T47D (cell line): ENCODE measurements at regions not wholly inside any gene's neighbourhood (a gene's known extent, or its start where the extent isn't known, plus 50 kb on each side); places are given as distances from the start of the nearest gene placed in this dataset.

Experiments
- DNase-seq, 2 experiments: peaks; one replicate each; pipeline versions ENCODE4 v3.0.0 to v3.0.0-alpha.2; 2011 to 2012; ENCODE audit warnings: low read depth in 1 of 2, low spot score in 1 of 2
- JUND ChIP-seq: IDR thresholded peaks from 2 replicates; pipeline ENCODE4 v1.6.1; 2012; ENCODE audit warnings: low read depth
- in situ Hi-C: cut with HindIII; loops from 2 replicates; pipeline ENCODE4 v1.10.0; 2016; ENCODE audit warnings: low sequenced_read_pairs, low pct_unique_long_range_greater_than_20kb

DNA sequence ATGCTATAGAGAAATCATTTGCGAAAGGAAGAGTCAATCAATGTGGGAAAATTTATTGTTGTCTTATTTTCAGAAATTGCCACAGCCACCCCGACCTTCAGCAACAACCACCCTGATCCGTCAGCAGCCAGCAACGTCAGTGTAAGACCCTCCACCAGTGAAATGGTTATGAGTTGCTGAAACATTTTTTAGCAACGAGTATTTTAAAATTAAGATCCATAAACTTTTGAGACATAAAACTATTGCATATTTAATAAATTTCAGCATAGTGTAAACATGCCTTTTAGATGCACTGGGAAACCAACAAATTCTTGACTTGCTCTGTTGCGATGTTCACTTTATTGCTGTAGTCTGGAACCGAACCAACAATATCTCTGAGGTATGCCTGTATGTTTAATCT is 887.9 kb downstream of the DCDC2C start:
- in situ Hi-C loops, result no loop called here
- TF ChIP-seq JUND, result no peak
- no peak for DNase-seq

DNA sequence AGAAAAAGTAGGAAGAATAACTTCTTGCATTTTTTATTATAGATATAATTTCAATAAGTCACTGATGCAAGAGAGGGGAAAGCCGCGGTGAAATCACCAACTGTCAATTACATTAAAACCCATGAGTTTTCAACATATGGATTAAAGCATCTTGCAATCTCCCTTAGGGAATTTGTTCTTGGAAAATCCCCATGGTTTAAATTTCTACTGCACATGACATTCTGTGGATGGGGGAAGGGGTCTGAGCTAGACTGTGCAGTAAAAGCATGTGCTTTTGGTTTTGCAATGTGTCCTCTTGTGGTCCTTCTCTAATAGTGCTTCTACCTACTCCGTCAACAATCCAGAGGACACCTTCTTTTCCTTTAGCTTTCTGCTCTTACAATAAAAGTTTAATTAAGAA is 894.0 kb downstream of the DCDC2C start:
- TF ChIP-seq JUND, result no peak
- in situ Hi-C loops, result no loop called here
- no peak for DNase-seq

DNA sequence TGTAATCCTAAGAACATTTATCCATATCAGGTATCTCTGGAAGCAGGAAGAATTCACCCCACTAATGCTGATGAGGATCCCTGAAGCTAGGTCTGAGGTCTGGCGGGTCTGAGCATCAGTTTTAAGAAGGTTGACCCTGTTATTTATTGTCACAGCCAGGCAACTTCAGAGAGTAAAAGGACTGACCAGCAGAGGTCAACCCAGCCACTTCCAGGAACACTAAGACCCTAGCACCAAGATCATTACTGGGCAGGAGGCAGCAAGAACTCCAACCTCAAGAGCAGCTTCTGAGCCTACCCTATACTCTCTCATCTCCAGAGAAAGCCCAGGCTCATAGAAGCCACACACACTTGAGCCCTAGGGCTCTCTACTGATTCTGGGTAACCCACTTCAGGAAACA is 901.4 kb downstream of the DCDC2C start:
- DNase-seq, result no peak
- TF ChIP-seq JUND, result no peak
- in situ Hi-C loops, result no loop called here

DNA sequence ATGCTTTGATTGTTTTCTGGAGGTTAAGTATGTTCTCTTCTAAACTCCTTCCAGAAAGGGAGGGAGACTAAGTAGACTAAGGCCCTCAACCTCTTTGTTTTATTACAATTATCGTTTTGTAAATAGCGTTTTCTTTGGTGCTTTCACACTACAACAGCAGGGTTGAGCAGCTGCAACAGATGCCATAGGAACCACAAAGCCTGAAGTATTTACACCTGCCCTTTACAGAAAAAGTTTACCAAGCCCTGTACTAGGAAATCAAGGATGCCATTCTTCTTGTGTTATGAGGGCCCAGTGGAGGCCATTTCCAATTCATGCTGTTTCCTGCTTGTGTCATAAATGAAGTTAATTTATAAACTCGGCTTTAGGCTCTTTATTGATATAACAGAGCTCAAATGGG is 914.8 kb downstream of the DCDC2C start:
- in situ Hi-C loops, result no loop called here
- no peak for DNase-seq
- TF ChIP-seq JUND, result no peak

DNA sequence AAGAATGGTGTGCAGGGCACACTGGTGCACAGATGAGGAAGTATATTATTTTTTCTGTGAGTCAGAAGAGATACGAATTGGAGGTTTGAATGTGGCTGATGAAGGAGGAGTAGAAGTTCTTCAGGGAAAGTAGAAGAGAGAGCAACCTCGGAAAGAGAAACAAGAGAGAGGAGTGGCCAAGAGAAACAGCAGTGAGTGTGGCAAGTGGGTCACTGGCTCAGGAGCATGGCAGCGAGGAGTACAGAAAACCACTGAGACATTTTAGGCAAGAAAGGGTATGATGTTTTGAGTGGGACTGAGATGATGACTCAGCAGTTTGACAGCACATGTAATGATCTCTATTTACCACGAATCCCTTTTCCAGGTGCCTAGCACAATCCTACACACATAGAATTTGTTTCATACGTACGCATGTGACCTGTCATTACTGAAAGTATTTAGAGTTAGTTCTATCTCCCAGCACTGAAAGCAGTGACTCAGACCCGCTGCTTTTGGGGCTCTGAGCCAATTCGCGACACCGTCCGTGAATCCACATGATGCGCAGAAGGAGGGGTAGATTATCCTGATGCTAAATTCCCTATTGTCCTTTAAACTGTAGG is 915.4 kb downstream of the DCDC2C start:
- in situ Hi-C loops, result no loop called here

DNA sequence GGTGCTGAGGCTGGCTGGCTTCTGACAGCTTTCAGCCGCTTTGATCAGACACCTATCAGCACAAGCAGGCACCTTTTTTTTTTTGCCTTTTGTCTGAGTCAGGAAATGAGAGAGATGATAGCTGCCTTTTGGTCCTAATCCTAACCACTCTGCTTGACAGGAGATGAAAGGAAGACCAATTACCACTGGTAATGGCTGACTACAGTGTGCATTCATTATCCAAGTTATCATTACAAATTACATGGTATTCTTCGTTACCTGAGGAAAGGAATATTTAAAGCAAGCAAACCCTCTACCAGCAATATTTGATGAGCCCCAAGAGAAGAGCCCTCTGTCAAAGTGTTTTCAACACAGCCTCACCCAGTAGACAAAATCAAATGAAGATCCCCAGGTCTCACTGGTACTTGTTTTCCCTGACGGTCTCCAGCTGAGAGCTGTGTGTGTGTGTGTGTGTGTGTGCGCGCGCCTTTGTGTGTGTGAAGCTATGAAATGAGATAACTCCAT is 925.7 kb downstream of the DCDC2C start:
- no peak for DNase-seq
- no peak for TF ChIP-seq JUND
- in situ Hi-C loops, result no loop called here

More for the DNA sequence above, 915.4 kb downstream of the DCDC2C start:
- TF ChIP-seq JUND, result no peak
- DNase-seq, result no peak

DNA sequence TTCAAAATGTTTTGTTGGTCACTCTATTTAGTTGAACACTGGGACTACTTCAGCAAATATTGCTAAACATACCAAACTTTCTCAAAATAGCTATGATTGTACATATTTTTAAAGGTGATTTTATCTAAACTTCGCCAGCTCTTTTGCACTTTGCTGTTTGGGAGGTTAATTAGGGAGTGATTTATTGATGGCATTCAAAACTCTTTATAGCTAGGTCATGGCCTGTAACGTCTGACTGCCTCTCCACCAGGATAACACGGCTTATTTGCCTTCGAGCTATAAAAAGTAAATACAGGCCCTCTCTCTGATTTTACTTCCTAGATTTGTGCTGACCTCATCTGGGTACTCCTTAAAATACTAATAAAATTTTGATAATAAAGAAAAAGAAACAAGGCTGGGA is 931.9 kb downstream of the DCDC2C start:
- in situ Hi-C loops, result no loop called here
- TF ChIP-seq JUND, result no peak
- no peak for DNase-seq

DNA sequence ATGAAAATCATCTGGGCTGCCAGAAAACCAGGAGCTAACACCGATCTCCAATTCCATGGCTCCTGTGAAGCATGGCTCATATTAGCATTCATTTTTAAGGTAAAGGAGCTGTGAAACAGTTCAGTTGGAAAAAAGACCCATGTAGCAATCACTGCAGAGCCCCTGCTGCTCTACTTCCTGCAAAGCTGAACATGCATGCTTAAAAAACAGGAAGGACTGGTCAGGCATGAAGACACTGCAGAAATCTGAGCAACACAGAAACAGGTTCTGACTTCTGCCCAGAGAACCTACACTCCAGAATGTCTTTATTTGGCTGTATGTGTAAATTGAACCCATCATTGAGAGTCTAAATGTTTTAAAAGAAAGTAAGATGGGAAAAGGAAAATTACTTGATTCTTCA is 950.6 kb downstream of the DCDC2C start:
- no peak for TF ChIP-seq JUND
- in situ Hi-C loops, result no loop called here
- peak in 1 of 2 experiments; percentile 49 for DNase-seq

DNA sequence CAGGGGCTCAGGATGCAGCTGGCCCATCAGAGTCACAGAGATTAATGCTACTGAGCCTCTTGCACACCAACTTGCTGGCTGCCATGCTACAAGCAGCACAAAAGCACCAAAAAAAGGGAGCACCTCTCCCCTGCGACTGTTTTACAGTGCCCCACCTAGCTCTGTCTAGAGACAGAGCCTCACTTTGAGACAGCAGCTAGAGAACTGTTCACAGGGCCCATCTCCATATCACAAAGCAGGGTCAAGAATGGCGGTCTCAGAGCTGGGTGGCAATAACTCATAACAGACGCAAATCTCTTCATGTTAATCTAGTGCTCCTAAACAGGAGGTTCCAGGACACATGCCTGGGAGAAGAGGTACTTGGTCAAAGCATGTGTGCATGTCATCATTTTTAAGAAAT is 953.0 kb downstream of the DCDC2C start:
- DNase-seq, result no peak
- TF ChIP-seq JUND, result no peak
- in situ Hi-C loops, result no loop called here

DNA sequence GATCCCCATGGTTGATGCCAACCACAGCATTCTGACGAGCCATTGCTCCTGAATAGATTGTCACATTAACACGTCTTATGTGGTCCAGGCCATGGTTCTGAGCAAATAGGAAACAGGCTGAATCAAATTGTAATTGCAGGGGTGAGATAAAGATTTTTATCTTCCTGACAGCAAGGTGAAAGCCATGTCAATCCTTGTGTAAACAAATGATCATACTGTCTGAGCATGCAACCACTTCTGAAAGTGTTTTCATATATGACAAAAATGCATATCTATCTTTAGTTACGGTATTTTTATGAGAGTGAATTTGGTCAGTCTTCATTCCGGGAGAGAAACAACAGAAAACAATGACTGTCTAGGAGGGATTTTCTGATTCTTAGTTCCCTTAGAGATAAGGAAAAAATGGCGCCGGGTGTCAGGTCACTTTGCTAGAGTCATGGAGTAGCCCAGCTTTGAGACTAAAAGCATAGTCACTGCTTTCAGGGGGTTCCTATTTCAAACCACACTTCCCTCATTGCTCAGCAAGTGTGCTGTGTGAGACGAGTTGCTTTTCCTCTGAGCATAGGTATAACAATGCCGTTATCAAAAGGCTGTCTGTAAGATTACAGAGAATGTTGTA is 958.9 kb downstream of the DCDC2C start:
- in situ Hi-C loops, result no loop called here
- no peak for DNase-seq
- TF ChIP-seq JUND, result no peak

DNA sequence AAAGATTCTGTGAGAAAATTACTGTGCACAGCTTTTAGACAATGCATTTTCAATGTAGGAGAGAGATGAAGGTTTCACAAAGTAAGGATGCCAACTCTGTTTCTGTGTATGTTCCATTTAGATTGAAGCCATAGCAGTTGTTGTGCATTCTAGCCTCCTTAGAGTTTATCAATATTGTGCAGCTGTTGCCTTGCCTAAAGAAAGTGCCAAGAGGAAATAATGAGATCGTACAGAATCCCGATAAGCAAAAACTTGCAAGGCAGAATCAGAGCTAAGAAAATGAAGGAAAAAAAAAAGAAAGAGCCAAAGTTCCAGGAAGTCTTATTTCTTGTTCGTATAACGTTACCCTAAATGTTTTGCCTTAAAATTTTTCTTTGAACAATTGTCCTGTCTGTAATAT is 965.0 kb downstream of the DCDC2C start:
- no peak for TF ChIP-seq JUND
- in situ Hi-C loops, result no loop called here
- no peak for DNase-seq

DNA sequence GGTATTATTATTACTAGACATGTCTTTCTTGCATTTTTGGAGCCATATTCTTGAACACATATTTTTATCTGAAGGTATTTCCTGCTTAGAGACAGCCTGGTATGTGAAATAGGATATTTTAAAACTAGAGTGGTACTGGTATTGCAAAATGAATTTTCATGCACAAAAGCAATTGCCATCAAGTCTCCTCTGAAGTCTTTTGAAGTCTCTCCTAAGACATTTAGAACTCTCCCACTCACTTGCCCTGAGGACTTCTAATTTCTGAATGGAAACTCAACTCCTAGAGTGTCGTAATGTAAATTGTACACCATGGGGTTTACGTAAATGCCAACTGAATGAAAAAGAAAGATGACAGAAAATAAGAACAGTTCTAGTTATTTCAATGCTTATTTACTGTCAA is 967.0 kb downstream of the DCDC2C start:
- DNase-seq, result no peak
- TF ChIP-seq JUND, result no peak

DNA sequence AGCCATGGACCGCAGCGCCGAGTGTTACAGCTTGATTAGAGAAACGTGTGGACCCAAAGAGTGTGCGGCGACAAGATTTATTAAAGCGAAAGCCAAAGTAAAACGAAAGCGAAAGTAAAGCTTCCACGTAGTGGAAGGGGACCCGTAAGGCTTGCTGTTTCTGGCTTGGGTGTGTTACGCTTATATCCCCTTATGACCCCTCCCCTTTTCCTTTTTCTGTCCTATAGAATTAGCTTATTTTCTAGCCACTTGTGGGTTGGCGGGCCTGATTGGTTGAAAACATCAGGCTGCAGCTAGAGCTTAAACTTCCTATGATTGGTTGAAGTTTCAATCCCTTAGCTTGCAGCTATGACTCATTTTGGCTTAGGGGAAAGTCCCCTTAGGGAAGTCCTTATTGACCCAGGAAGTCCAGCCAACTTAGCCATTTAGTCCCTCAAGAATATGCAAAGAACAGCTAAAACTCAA is 969.7 kb downstream of the DCDC2C start:
- in situ Hi-C loops, result no loop called here

More for the DNA sequence above, 967.0 kb downstream of the DCDC2C start:
- in situ Hi-C loops, result no loop called here

More for the DNA sequence above, 969.7 kb downstream of the DCDC2C start:
- peak; percentile 23 to 85 for DNase-seq
- no peak for TF ChIP-seq JUND
